ENCODE measurements at regions not wholly inside any gene's neighbourhood (a gene's known extent, or its start where the extent isn't known, plus 50 kb on each side); places are given as distances from the start of the nearest gene placed in this dataset.
"Not testable (repeated sequence)": the region's sequence is repeated elsewhere in the genome, so short reads cannot be mapped to it uniquely, and the experiment has no call there.

DNA sequence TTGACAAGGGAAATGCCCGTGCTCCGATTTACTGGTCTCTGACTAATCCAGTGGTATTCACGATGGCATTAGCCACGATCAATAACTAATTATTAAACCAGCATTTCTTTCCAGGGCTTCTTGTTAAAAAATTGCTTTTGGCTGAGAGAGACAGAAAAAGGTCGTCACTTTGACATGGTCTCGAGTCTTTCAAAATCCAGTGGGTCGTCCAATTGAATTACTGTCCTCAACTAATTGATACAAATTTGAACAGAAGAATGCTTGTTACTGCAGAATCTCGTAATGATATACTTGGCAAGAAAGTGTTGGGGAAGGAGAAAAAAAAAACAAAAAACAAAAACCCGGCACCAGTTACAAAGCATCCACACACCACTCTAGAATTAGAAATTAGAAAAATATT is 318.4 kb downstream of the NR2F2 start:
- no peaks in the 10 kb centered on the region for H3K9me3 ChIP-seq (replicated peaks in 1 of 2; ENCODE audit: control insufficient read depth in 2 of 2, insufficient read depth in 1 of 2, low read depth in 1 of 2, low read length in 2 of 2)
- no peak overlapping the region for H3K4me2 ChIP-seq (ENCODE audit: insufficient read depth, low read length, poor library complexity, severe bottlenecking)
- H3K27ac ChIP-seq (replicated peaks; ENCODE audit: low read length): no peak overlapping the region
- H3K4me3 ChIP-seq (ENCODE audit: low read length in 2 of 2): no peak overlapping the region
- no peak overlapping the region for H4K91ac ChIP-seq (ENCODE audit: low read depth, low read length, poor library complexity)
- H3K79me1 ChIP-seq (ENCODE audit: low read depth, low read length): no peaks in the 10 kb centered on the region
- H3K27me3 ChIP-seq (ENCODE audit: control insufficient read depth in 3 of 3, insufficient read depth in 3 of 3, low read depth in 1 of 3, low read length in 3 of 3): no peaks in the 10 kb centered on the region
- H2BK120ac ChIP-seq (ENCODE audit: low read depth, low read length): no peak overlapping the region
- H3K14ac ChIP-seq (ENCODE audit: low read length): no peak overlapping the region
- H3K36me3 ChIP-seq (replicated peaks in 1 of 2; ENCODE audit: control insufficient read depth in 2 of 2, insufficient read depth in 2 of 2, low read length in 2 of 2): no peaks in the 10 kb centered on the region
- H2BK12ac ChIP-seq (ENCODE audit: low read length): no peak overlapping the region
- H3K4me1 ChIP-seq (ENCODE audit: control insufficient read depth in 2 of 2, insufficient read depth in 1 of 2, low read depth in 1 of 2, low read length in 2 of 2): no peaks in the 10 kb centered on the region
- no CpG with 5 or more reads among the region's 9 CpGs for WGBS, 2 donors (ENCODE audit: extremely low coverage in 2 of 2, insufficient read length in 2 of 2, insufficient replicate concordance in 1 of 2)
- no peak overlapping the region for H2BK15ac ChIP-seq (ENCODE audit: low read length)
- H3K4ac ChIP-seq (ENCODE audit: low read length): no peak overlapping the region
- no peak for DNase-seq (ENCODE audit: low spot score)
- H3K23ac ChIP-seq (ENCODE audit: low read depth, low read length, poor library complexity): no peak overlapping the region
- H2AFZ ChIP-seq (ENCODE audit: low read length): no peak overlapping the region
- H2BK5ac ChIP-seq (ENCODE audit: low read length): no peak overlapping the region
- H3K18ac ChIP-seq (ENCODE audit: low read length): no peak overlapping the region
- H4K8ac ChIP-seq (ENCODE audit: low read depth, low read length): no peak overlapping the region
- H2AK5ac ChIP-seq (ENCODE audit: low read depth, low read length): no peak overlapping the region
- no peak overlapping the region for H3K9ac ChIP-seq (ENCODE audit: low read depth, low read length, poor library complexity)

DNA sequence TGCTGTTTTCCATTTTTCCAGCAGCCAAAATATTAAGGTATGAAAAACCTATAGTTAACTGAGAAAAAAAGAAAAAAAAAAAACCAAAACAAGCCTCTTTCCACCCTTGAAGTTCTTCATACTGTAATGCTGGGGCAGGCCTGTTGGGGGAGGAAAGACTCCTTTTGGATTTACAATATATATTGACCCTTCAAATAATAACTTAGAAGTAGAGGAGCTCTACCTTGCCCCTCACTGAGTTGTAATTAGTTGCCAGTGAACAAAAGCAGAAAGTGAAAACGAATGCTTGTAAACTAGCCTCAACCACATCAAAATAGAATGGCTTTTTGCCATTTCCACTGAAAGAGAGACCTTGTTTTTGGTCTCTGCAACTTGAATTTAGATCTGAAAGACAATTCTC is 326.6 kb downstream of the NR2F2 start:
- H3K4me2 ChIP-seq (ENCODE audit: insufficient read depth, low read length, poor library complexity, severe bottlenecking): no peak overlapping the region
- no peaks in the 10 kb centered on the region for H3K27me3 ChIP-seq (ENCODE audit: control insufficient read depth in 3 of 3, insufficient read depth in 3 of 3, low read depth in 1 of 3, low read length in 3 of 3)
- H3K36me3 ChIP-seq (replicated peaks in 1 of 2; ENCODE audit: control insufficient read depth in 2 of 2, insufficient read depth in 2 of 2, low read length in 2 of 2): no peaks in the 10 kb centered on the region
- no peak overlapping the region for H2BK5ac ChIP-seq (ENCODE audit: low read length)
- WGBS, 2 donors (ENCODE audit: extremely low coverage in 2 of 2, insufficient read length in 2 of 2, insufficient replicate concordance in 1 of 2): no CpG with 5 or more reads among the region's 1 CpG
- no peak overlapping the region for H3K9ac ChIP-seq (ENCODE audit: low read depth, low read length, poor library complexity)
- H3K4me3 ChIP-seq (ENCODE audit: low read length in 2 of 2): no peak overlapping the region
- H2BK120ac ChIP-seq (ENCODE audit: low read depth, low read length): no peak overlapping the region
- no peak overlapping the region for H3K4ac ChIP-seq (ENCODE audit: low read length)
- no peak overlapping the region for H4K8ac ChIP-seq (ENCODE audit: low read depth, low read length)
- no peak overlapping the region for H4K91ac ChIP-seq (ENCODE audit: low read depth, low read length, poor library complexity)
- H3K14ac ChIP-seq (ENCODE audit: low read length): no peak overlapping the region
- no peaks in the 10 kb centered on the region for H3K79me1 ChIP-seq (ENCODE audit: low read depth, low read length)
- H3K18ac ChIP-seq (ENCODE audit: low read length): no peak overlapping the region
- no peak overlapping the region for H2AFZ ChIP-seq (ENCODE audit: low read length)
- H3K4me1 ChIP-seq (ENCODE audit: control insufficient read depth in 2 of 2, insufficient read depth in 1 of 2, low read depth in 1 of 2, low read length in 2 of 2): no peaks in the 10 kb centered on the region
- no peak for DNase-seq (ENCODE audit: low spot score)
- no peaks in the 10 kb centered on the region for H3K9me3 ChIP-seq (replicated peaks in 1 of 2; ENCODE audit: control insufficient read depth in 2 of 2, insufficient read depth in 1 of 2, low read depth in 1 of 2, low read length in 2 of 2)
- H2BK12ac ChIP-seq (ENCODE audit: low read length): no peak overlapping the region
- H2BK15ac ChIP-seq (ENCODE audit: low read length): no peak overlapping the region
- no peak overlapping the region for H2AK5ac ChIP-seq (ENCODE audit: low read depth, low read length)
- H3K27ac ChIP-seq (replicated peaks; ENCODE audit: low read length): no peak overlapping the region
- no peak overlapping the region for H3K23ac ChIP-seq (ENCODE audit: low read depth, low read length, poor library complexity)

DNA sequence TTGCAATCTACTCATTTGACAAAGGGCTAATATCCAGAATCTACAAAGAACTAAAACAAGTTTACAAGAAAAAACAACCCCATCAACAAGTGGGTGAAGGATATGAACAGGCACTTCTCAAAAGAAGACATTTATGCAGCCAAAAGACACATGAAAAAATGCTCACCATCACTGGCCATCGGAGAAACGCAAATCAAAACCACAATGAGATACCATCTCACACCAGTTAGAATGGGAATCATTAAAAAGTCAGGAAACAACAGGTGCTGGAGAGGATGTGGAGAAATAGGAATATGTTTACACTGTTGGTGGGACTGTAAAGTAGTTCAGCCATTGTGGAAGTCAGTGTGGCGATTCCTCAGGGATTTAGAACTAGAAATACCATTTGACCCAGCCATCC is 336.5 kb downstream of the NR2F2 start:
- not testable (repeated sequence) for H3K9ac ChIP-seq (ENCODE audit: low read depth, low read length, poor library complexity); H3K36me3 ChIP-seq (replicated peaks in 1 of 2; ENCODE audit: control insufficient read depth in 2 of 2, insufficient read depth in 2 of 2, low read length in 2 of 2); H3K4me2 ChIP-seq (ENCODE audit: insufficient read depth, low read length, poor library complexity, severe bottlenecking); H2BK12ac ChIP-seq (ENCODE audit: low read length); H3K18ac ChIP-seq (ENCODE audit: low read length); H3K79me1 ChIP-seq (ENCODE audit: low read depth, low read length); H3K4me1 ChIP-seq (ENCODE audit: control insufficient read depth in 2 of 2, insufficient read depth in 1 of 2, low read depth in 1 of 2, low read length in 2 of 2); DNase-seq (ENCODE audit: low spot score); H3K27ac ChIP-seq (replicated peaks; ENCODE audit: low read length); H3K14ac ChIP-seq (ENCODE audit: low read length); H3K27me3 ChIP-seq (ENCODE audit: control insufficient read depth in 3 of 3, insufficient read depth in 3 of 3, low read depth in 1 of 3, low read length in 3 of 3); H2AFZ ChIP-seq (ENCODE audit: low read length); H3K23ac ChIP-seq (ENCODE audit: low read depth, low read length, poor library complexity); H2BK120ac ChIP-seq (ENCODE audit: low read depth, low read length); H2BK5ac ChIP-seq (ENCODE audit: low read length); H4K8ac ChIP-seq (ENCODE audit: low read depth, low read length); H2AK5ac ChIP-seq (ENCODE audit: low read depth, low read length); H2BK15ac ChIP-seq (ENCODE audit: low read length); H4K91ac ChIP-seq (ENCODE audit: low read depth, low read length, poor library complexity); H3K4ac ChIP-seq (ENCODE audit: low read length); H3K9me3 ChIP-seq (replicated peaks in 1 of 2; ENCODE audit: control insufficient read depth in 2 of 2, insufficient read depth in 1 of 2, low read depth in 1 of 2, low read length in 2 of 2); H3K4me3 ChIP-seq (ENCODE audit: low read length in 2 of 2)
- no CpG with 5 or more reads among the region's 3 CpGs for WGBS, 2 donors (ENCODE audit: extremely low coverage in 2 of 2, insufficient read length in 2 of 2, insufficient replicate concordance in 1 of 2)

DNA sequence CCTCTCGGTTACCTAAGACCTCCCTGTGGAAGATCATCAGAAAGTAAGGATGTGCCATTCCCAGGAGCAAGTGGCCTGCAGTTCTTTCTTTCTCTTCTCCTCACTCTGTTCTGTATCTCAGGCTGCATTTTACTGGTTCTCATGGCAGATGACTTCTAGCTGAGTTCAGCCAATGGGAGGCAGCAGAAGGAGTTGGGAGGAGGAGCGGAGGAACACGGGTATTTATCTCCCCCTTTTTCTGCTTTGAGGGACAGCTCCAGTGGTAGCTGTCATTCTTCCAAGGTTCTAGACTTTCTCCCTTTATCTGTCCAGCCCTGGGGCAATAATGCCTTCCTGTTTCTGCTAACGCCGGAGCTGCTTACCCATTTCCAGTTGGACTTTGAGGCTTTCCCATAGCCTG is 339.9 kb downstream of the NR2F2 start:
- Histone ChIP-seq H2BK12ac (ENCODE audit: low read length) (no peak overlapping the region), H3K27ac (replicated peaks; ENCODE audit: low read length) (no peak overlapping the region), H2BK120ac (ENCODE audit: low read depth, low read length) (no peak overlapping the region), H3K4me2 (ENCODE audit: insufficient read depth, low read length, poor library complexity, severe bottlenecking) (no peak overlapping the region), H3K27me3 (ENCODE audit: control insufficient read depth in 3 of 3, insufficient read depth in 3 of 3, low read depth in 1 of 3, low read length in 3 of 3) (no peaks in the 10 kb centered on the region), H3K36me3 (replicated peaks in 1 of 2; ENCODE audit: control insufficient read depth in 2 of 2, insufficient read depth in 2 of 2, low read length in 2 of 2) (no peaks in the 10 kb centered on the region), H3K4me1 (ENCODE audit: control insufficient read depth in 2 of 2, insufficient read depth in 1 of 2, low read depth in 1 of 2, low read length in 2 of 2) (no peaks in the 10 kb centered on the region), H4K91ac (ENCODE audit: low read depth, low read length, poor library complexity) (no peak overlapping the region), H3K4ac (ENCODE audit: low read length) (no peak overlapping the region), H2BK15ac (ENCODE audit: low read length) (no peak overlapping the region), H2AFZ (ENCODE audit: low read length) (no peak overlapping the region), H3K4me3 (ENCODE audit: low read length in 2 of 2) (no peak overlapping the region), H3K9me3 (replicated peaks in 1 of 2; ENCODE audit: control insufficient read depth in 2 of 2, insufficient read depth in 1 of 2, low read depth in 1 of 2, low read length in 2 of 2) (no peaks in the 10 kb centered on the region), H3K9ac (ENCODE audit: low read depth, low read length, poor library complexity) (no peak overlapping the region), H4K8ac (ENCODE audit: low read depth, low read length) (no peak overlapping the region), H3K23ac (ENCODE audit: low read depth, low read length, poor library complexity) (no peak overlapping the region), H2BK5ac (ENCODE audit: low read length) (no peak overlapping the region), H3K18ac (ENCODE audit: low read length) (no peak overlapping the region), H3K14ac (ENCODE audit: low read length) (no peak overlapping the region), H3K79me1 (ENCODE audit: low read depth, low read length) (no peaks in the 10 kb centered on the region), H2AK5ac (ENCODE audit: low read depth, low read length) (no peak overlapping the region)
- no CpG with 5 or more reads among the region's 5 CpGs for WGBS, 2 donors (ENCODE audit: extremely low coverage in 2 of 2, insufficient read length in 2 of 2, insufficient replicate concordance in 1 of 2)
- DNase-seq (ENCODE audit: low spot score): no peak
